GM12891 (cell line): ENCODE measurements at regions not wholly inside any gene's neighbourhood (a gene's known extent, or its start where the extent isn't known, plus 50 kb on each side); places are given as distances from the start of the nearest gene placed in this dataset.

Source experiments
- PAX5 ChIP-seq: IDR thresholded peaks from 2 replicates; pipeline ENCODE4 v1.6.1; 2011; ENCODE audit warnings: low read length, moderate library complexity, mild to moderate bottlenecking; ENCODE audit not compliant: insufficient read depth, severe bottlenecking
- POLR2A ChIP-seq: IDR thresholded peaks from 2 replicates; pipeline ENCODE4 v1.6.1; 2011; ENCODE audit warnings: low read depth, low read length, control low read depth
- POLR2AphosphoS5 ChIP-seq: IDR thresholded peaks from 2 replicates; pipeline ENCODE4 v1.6.1; 2011; ENCODE audit warnings: low read depth, low read length, control low read depth
- POU2F2 ChIP-seq: IDR thresholded peaks from 2 replicates; pipeline ENCODE4 v1.6.1; 2011; ENCODE audit warnings: low read depth, mild to moderate bottlenecking, control low read depth, low read length, moderate library complexity
- SPI1 ChIP-seq: IDR thresholded peaks from 2 replicates; pipeline ENCODE4 v1.6.1; 2011; ENCODE audit warnings: low read depth, low read length, control low read depth
- TAF1 ChIP-seq: IDR thresholded peaks from 2 replicates; pipeline ENCODE4 v1.6.1; 2011; ENCODE audit warnings: low read depth, low read length, control low read depth

- TF ChIP-seq POLR2A = no peak
- no peak for TF ChIP-seq POLR2AphosphoS5
- TF ChIP-seq SPI1 = no peak
- TF ChIP-seq TAF1 = no peak
- no peak for TF ChIP-seq POU2F2
- TF ChIP-seq PAX5 = no peak
These were observed 118.8 kb upstream of the SMIM23 start for GRCh38 chr5:171666815-171667214.
